ENCODE measurements at regions not wholly inside any gene's neighbourhood (a gene's known extent, or its start where the extent isn't known, plus 50 kb on each side); places are given as distances from the start of the nearest gene placed in this dataset.
A peak's percentile ranks its signal among the peaks of the same experiment; 100 is the strongest.

DNA sequence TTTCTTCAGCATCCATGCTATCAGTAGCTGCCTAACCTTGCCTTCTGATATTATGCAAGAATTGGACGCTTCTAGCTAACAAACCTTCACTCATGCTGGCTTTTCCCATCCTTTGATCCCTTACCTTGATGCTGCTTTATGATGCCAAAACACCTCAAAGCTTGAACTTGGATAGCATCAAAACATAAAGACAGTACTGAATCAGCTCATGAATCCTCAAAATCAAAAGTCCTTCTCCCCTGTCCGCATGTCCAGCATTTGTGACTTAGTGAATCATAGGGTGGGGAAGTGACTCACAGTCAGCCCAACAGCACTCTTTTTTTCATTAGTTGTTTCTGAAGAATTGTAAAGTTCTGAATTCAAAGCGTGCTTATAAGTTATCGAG lies 89.5 kb upstream of the PIK3CG start:
- no peak overlapping the region for H2BK15ac ChIP-seq (ENCODE audit: low read length)
- H3K23ac ChIP-seq (ENCODE audit: low read depth, low read length, poor library complexity) = no peak overlapping the region
- no peak overlapping the region for H3K4me3 ChIP-seq (ENCODE audit: low read length in 2 of 2)
- H3K79me1 ChIP-seq (ENCODE audit: low read depth, low read length) = peaks cover 1% of the 10 kb centered on the region
- whole genome bisulfite sequencing, 2 donors (ENCODE audit: extremely low coverage in 2 of 2, insufficient read length in 2 of 2, insufficient replicate concordance in 1 of 2) = no CpG with 5 or more reads among the region's 4 CpGs
- no peak overlapping the region for H3K4me2 ChIP-seq (ENCODE audit: insufficient read depth, low read length, poor library complexity, severe bottlenecking)
- H2BK12ac ChIP-seq (ENCODE audit: low read length) = no peak overlapping the region
- no peaks in the 10 kb centered on the region for H3K9me3 ChIP-seq (replicated peaks in 1 of 2; ENCODE audit: control insufficient read depth in 2 of 2, insufficient read depth in 1 of 2, low read depth in 1 of 2, low read length in 2 of 2)
- H3K9ac ChIP-seq (ENCODE audit: low read depth, low read length, poor library complexity) = no peak overlapping the region
- H4K8ac ChIP-seq (ENCODE audit: low read depth, low read length) = no peak overlapping the region
- no peak overlapping the region for H2BK5ac ChIP-seq (ENCODE audit: low read length)
- peaks cover 2 to 7% of the 10 kb centered on the region in 2 donors for H3K4me1 ChIP-seq (ENCODE audit: control insufficient read depth in 2 of 2, insufficient read depth in 1 of 2, low read depth in 1 of 2, low read length in 2 of 2)
- no peak for DNase-seq (ENCODE audit: low spot score)
- no peak overlapping the region for H2BK120ac ChIP-seq (ENCODE audit: low read depth, low read length)
- no peak overlapping the region for H3K27ac ChIP-seq (replicated peaks; ENCODE audit: low read length)
- no peak overlapping the region for H2AFZ ChIP-seq (ENCODE audit: low read length)
- no peak overlapping the region for H4K91ac ChIP-seq (ENCODE audit: low read depth, low read length, poor library complexity)
- no peak overlapping the region for H3K18ac ChIP-seq (ENCODE audit: low read length)
- no peaks in the 10 kb centered on the region for H3K27me3 ChIP-seq (ENCODE audit: control insufficient read depth in 3 of 3, insufficient read depth in 3 of 3, low read depth in 1 of 3, low read length in 3 of 3)
- no peak overlapping the region for H3K14ac ChIP-seq (ENCODE audit: low read length)
- H3K4ac ChIP-seq (ENCODE audit: low read length) = no peak overlapping the region
- H2AK5ac ChIP-seq (ENCODE audit: low read depth, low read length) = no peak overlapping the region
- no peaks in the 10 kb centered on the region for H3K36me3 ChIP-seq (replicated peaks in 1 of 2; ENCODE audit: control insufficient read depth in 2 of 2, insufficient read depth in 2 of 2, low read length in 2 of 2)

DNA sequence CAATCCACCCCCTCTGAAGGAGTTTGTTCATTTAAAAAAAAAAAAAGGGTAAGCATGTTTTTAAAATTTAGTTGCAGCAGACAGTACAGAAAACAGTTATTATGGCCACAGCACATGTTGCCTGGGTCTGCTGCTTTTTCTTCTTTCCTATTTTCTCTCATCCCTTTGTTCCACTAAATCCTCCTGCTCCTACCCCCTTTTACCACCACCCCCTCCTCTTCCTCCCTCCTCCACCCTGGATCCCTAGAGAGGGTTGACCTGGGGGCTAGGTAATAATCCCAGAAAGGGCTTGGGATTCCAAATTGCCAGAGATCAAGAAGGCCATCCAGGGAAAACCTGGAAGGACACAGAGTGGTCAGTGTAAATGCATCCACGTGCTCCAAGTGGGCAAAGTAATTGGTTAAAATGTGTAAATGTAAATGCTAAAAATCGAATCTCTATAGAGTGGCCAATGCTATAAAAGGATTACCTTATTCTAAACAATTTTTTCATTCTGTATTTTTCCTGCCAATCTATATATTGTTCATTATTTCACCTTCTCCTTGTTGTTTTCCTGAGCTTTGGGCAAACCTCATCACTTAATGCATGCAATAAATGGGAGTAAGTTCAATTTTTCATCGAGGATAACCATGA lies 89.0 kb upstream of the PIK3CG start:
- peaks cover 1% of the 10 kb centered on the region for H3K79me1 ChIP-seq (ENCODE audit: low read depth, low read length)
- H3K36me3 ChIP-seq (replicated peaks in 1 of 2; ENCODE audit: control insufficient read depth in 2 of 2, insufficient read depth in 2 of 2, low read length in 2 of 2) = no peaks in the 10 kb centered on the region
- no peak overlapping the region for H3K4me3 ChIP-seq (ENCODE audit: low read length in 2 of 2)
- H3K9ac ChIP-seq (ENCODE audit: low read depth, low read length, poor library complexity) = no peak overlapping the region
- no peak overlapping the region for H2BK5ac ChIP-seq (ENCODE audit: low read length)
- DNase-seq (ENCODE audit: low spot score) = no peak
- H3K4ac ChIP-seq (ENCODE audit: low read length) = no peak overlapping the region
- WGBS, 2 donors (ENCODE audit: extremely low coverage in 2 of 2, insufficient read length in 2 of 2, insufficient replicate concordance in 1 of 2) = no CpG with 5 or more reads among the region's 3 CpGs
- no peak overlapping the region for H3K4me2 ChIP-seq (ENCODE audit: insufficient read depth, low read length, poor library complexity, severe bottlenecking)
- H3K4me1 ChIP-seq (ENCODE audit: control insufficient read depth in 2 of 2, insufficient read depth in 1 of 2, low read depth in 1 of 2, low read length in 2 of 2) = peaks cover 2 to 7% of the 10 kb centered on the region in 2 donors
- no peaks in the 10 kb centered on the region for H3K27me3 ChIP-seq (ENCODE audit: control insufficient read depth in 3 of 3, insufficient read depth in 3 of 3, low read depth in 1 of 3, low read length in 3 of 3)
- no peak overlapping the region for H2BK120ac ChIP-seq (ENCODE audit: low read depth, low read length)
- H3K14ac ChIP-seq (ENCODE audit: low read length) = no peak overlapping the region
- no peak overlapping the region for H4K8ac ChIP-seq (ENCODE audit: low read depth, low read length)
- no peak overlapping the region for H2BK12ac ChIP-seq (ENCODE audit: low read length)
- no peak overlapping the region for H2AK5ac ChIP-seq (ENCODE audit: low read depth, low read length)
- H3K27ac ChIP-seq (replicated peaks; ENCODE audit: low read length) = no peak overlapping the region
- no peak overlapping the region for H2AFZ ChIP-seq (ENCODE audit: low read length)
- no peaks in the 10 kb centered on the region for H3K9me3 ChIP-seq (replicated peaks in 1 of 2; ENCODE audit: control insufficient read depth in 2 of 2, insufficient read depth in 1 of 2, low read depth in 1 of 2, low read length in 2 of 2)
- no peak overlapping the region for H3K18ac ChIP-seq (ENCODE audit: low read length)
- H3K23ac ChIP-seq (ENCODE audit: low read depth, low read length, poor library complexity) = no peak overlapping the region
- no peak overlapping the region for H4K91ac ChIP-seq (ENCODE audit: low read depth, low read length, poor library complexity)
- H2BK15ac ChIP-seq (ENCODE audit: low read length) = no peak overlapping the region

DNA sequence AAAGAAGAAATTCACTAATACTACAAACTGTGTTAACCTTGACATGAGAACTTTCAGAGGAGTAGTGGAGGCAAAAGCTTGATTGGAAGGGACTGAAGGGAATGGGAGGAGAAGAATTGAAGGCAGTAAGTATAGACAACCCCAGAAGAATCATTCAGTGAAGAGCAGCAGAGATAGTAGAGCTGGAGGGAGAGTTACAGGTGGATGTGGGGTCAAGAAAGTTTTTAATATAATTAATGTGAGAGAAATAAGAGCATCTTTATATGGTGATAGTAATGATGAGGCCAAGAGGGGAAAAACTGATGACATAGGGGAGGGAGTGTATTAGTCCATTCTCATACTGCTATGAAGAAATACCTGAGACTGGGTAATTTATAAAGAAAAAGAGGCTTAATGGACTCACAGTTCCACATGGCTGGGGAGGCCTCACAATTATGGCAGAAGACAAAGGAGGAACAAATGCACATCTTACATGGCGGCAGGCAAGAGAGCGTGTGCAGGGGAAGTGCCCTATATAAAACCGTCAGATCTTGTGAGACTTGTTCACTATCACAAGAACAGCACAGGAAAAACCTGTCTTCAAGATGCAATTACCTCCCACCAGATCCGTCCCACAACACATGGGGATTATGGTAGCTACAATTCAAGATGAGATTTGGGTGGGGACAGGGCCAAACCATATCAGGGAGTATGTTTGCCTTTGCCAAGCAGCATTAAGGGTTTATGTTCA lies 88.3 kb upstream of the PIK3CG start:
- no CpG with 5 or more reads among the region's 4 CpGs for WGBS, 2 donors (ENCODE audit: extremely low coverage in 2 of 2, insufficient read length in 2 of 2, insufficient replicate concordance in 1 of 2)
- Histone ChIP-seq H3K18ac (ENCODE audit: low read length) (no peak overlapping the region), H3K9me3 (replicated peaks in 1 of 2; ENCODE audit: control insufficient read depth in 2 of 2, insufficient read depth in 1 of 2, low read depth in 1 of 2, low read length in 2 of 2) (no peaks in the 10 kb centered on the region)

GRCh38 chr7:106777674-106778299 lies 87.3 kb upstream of the PIK3CG start:
- Histone ChIP-seq H4K8ac (ENCODE audit: low read depth, low read length) (no peak overlapping the region), H2BK5ac (ENCODE audit: low read length) (no peak overlapping the region), H2BK15ac (ENCODE audit: low read length) (no peak overlapping the region), H3K4me1 (ENCODE audit: control insufficient read depth in 2 of 2, insufficient read depth in 1 of 2, low read depth in 1 of 2, low read length in 2 of 2) (peaks cover 2 to 7% of the 10 kb centered on the region in 2 donors), H3K27ac (replicated peaks; ENCODE audit: low read length) (no peak overlapping the region), H3K9me3 (replicated peaks in 1 of 2; ENCODE audit: control insufficient read depth in 2 of 2, insufficient read depth in 1 of 2, low read depth in 1 of 2, low read length in 2 of 2) (no peaks in the 10 kb centered on the region), H3K4me2 (ENCODE audit: insufficient read depth, low read length, poor library complexity, severe bottlenecking) (no peak overlapping the region), H3K23ac (ENCODE audit: low read depth, low read length, poor library complexity) (no peak overlapping the region), H3K18ac (ENCODE audit: low read length) (no peak overlapping the region), H2BK12ac (ENCODE audit: low read length) (no peak overlapping the region), H3K79me1 (ENCODE audit: low read depth, low read length) (no peaks in the 10 kb centered on the region), H2AK5ac (ENCODE audit: low read depth, low read length) (no peak overlapping the region), H3K36me3 (replicated peaks in 1 of 2; ENCODE audit: control insufficient read depth in 2 of 2, insufficient read depth in 2 of 2, low read length in 2 of 2) (no peaks in the 10 kb centered on the region), H3K4ac (ENCODE audit: low read length) (no peak overlapping the region), H3K14ac (ENCODE audit: low read length) (no peak overlapping the region), H2BK120ac (ENCODE audit: low read depth, low read length) (no peak overlapping the region), H2AFZ (ENCODE audit: low read length) (no peak overlapping the region), H3K9ac (ENCODE audit: low read depth, low read length, poor library complexity) (peak overlapping the region; percentile 7), H3K27me3 (ENCODE audit: control insufficient read depth in 3 of 3, insufficient read depth in 3 of 3, low read depth in 1 of 3, low read length in 3 of 3) (no peaks in the 10 kb centered on the region), H4K91ac (ENCODE audit: low read depth, low read length, poor library complexity) (no peak overlapping the region), H3K4me3 (ENCODE audit: low read length in 2 of 2) (no peak overlapping the region)
- DNase-seq (ENCODE audit: low spot score) = no peak
- WGBS, 2 donors (ENCODE audit: extremely low coverage in 2 of 2, insufficient read length in 2 of 2, insufficient replicate concordance in 1 of 2) = no CpG with 5 or more reads among the region's 7 CpGs

More for the DNA sequence above, 88.3 kb upstream of the PIK3CG start:
- H3K4me2 ChIP-seq (ENCODE audit: insufficient read depth, low read length, poor library complexity, severe bottlenecking) = no peak overlapping the region
- peaks cover 1% of the 10 kb centered on the region for H3K79me1 ChIP-seq (ENCODE audit: low read depth, low read length)
- no peak overlapping the region for H4K91ac ChIP-seq (ENCODE audit: low read depth, low read length, poor library complexity)
- H3K4me3 ChIP-seq (ENCODE audit: low read length in 2 of 2) = no peak overlapping the region
- no peaks in the 10 kb centered on the region for H3K27me3 ChIP-seq (ENCODE audit: control insufficient read depth in 3 of 3, insufficient read depth in 3 of 3, low read depth in 1 of 3, low read length in 3 of 3)
- no peak overlapping the region for H2AK5ac ChIP-seq (ENCODE audit: low read depth, low read length)
- H4K8ac ChIP-seq (ENCODE audit: low read depth, low read length) = no peak overlapping the region
- H2BK120ac ChIP-seq (ENCODE audit: low read depth, low read length) = no peak overlapping the region
- H3K4ac ChIP-seq (ENCODE audit: low read length) = no peak overlapping the region
- no peaks in the 10 kb centered on the region for H3K36me3 ChIP-seq (replicated peaks in 1 of 2; ENCODE audit: control insufficient read depth in 2 of 2, insufficient read depth in 2 of 2, low read length in 2 of 2)
- no peak overlapping the region for H3K27ac ChIP-seq (replicated peaks; ENCODE audit: low read length)
- H3K4me1 ChIP-seq (ENCODE audit: control insufficient read depth in 2 of 2, insufficient read depth in 1 of 2, low read depth in 1 of 2, low read length in 2 of 2) = peaks cover 2 to 7% of the 10 kb centered on the region in 2 donors
- H3K14ac ChIP-seq (ENCODE audit: low read length) = no peak overlapping the region
- H3K9ac ChIP-seq (ENCODE audit: low read depth, low read length, poor library complexity) = no peak overlapping the region
- DNase-seq (ENCODE audit: low spot score) = no peak
- no peak overlapping the region for H2BK5ac ChIP-seq (ENCODE audit: low read length)
- H2BK12ac ChIP-seq (ENCODE audit: low read length) = no peak overlapping the region
- no peak overlapping the region for H2BK15ac ChIP-seq (ENCODE audit: low read length)
- H3K23ac ChIP-seq (ENCODE audit: low read depth, low read length, poor library complexity) = no peak overlapping the region
- H2AFZ ChIP-seq (ENCODE audit: low read length) = no peak overlapping the region

Data from neuronal stem cell (in vitro differentiated cells).